ENCODE measurements at regions not wholly inside any gene's neighbourhood (a gene's known extent, or its start where the extent isn't known, plus 50 kb on each side); places are given as distances from the start of the nearest gene placed in this dataset.

GRCh38 chr11:106400949-106401570 is 323.6 kb downstream of the AASDHPPT start:
- Mint-ChIP-seq H3K9me3 (peaks cover 3% of the 10 kb centered on the region), H3K27ac (no peak overlapping the region), H3K27me3 (no peaks in the 10 kb centered on the region), H3K4me3 (no peak overlapping the region), H3K4me1 (ENCODE audit: low read depth) (no peaks in the 10 kb centered on the region), H3K36me3 (ENCODE audit: low read depth) (no peaks in the 10 kb centered on the region)
- TF ChIP-seq CTCF (IDR thresholded peaks at IDR 0.05): no peak
- intact Hi-C loops (cut with micrococcal nuclease): no loop called here
- ATAC-seq (no peak), DNase-seq (no peak)
- ChIA-PET POLR2A (no interaction called here), CTCF (no interaction called here)

GRCh38 chr11:106403751-106404150 is 326.3 kb downstream of the AASDHPPT start:
- no peak for DNase-seq
- ATAC-seq: no peak
- no peak for TF ChIP-seq CTCF (IDR thresholded peaks at IDR 0.05)
- POLR2A ChIA-PET: no interaction called here
- Mint-ChIP-seq H3K36me3 (ENCODE audit: low read depth) (no peaks in the 10 kb centered on the region), H3K27me3 (no peaks in the 10 kb centered on the region), H3K4me1 (ENCODE audit: low read depth) (no peaks in the 10 kb centered on the region), H3K27ac (no peak overlapping the region), H3K4me3 (no peak overlapping the region), H3K9me3 (peaks cover 3% of the 10 kb centered on the region)
- intact Hi-C loops (cut with micrococcal nuclease): no loop called here
- CTCF ChIA-PET: no interaction called here

GRCh38 chr11:106409222-106409621 is 331.8 kb downstream of the AASDHPPT start:
- CTCF ChIA-PET: no interaction called here
- peaks cover 3% of the 10 kb centered on the region for H3K9me3 Mint-ChIP-seq
- TF ChIP-seq CTCF (IDR thresholded peaks at IDR 0.05): no peak
- POLR2A ChIA-PET: no interaction called here
- no peak overlapping the region for H3K4me3 Mint-ChIP-seq
- DNase-seq (no peak), ATAC-seq (no peak)
- no peak overlapping the region for H3K27ac Mint-ChIP-seq
- no peaks in the 10 kb centered on the region for H3K36me3 Mint-ChIP-seq (ENCODE audit: low read depth)
- intact Hi-C loops (cut with micrococcal nuclease): no loop called here
- no peaks in the 10 kb centered on the region for H3K27me3 Mint-ChIP-seq
- H3K4me1 Mint-ChIP-seq (ENCODE audit: low read depth): no peaks in the 10 kb centered on the region

GRCh38 chr11:106409671-106410070 is 332.2 kb downstream of the AASDHPPT start:
- H3K27ac Mint-ChIP-seq: no peak overlapping the region
- intact Hi-C loops (cut with micrococcal nuclease): no loop called here
- no peak for ATAC-seq
- H3K27me3 Mint-ChIP-seq: no peaks in the 10 kb centered on the region
- no peaks in the 10 kb centered on the region for H3K4me1 Mint-ChIP-seq (ENCODE audit: low read depth)
- H3K4me3 Mint-ChIP-seq: no peak overlapping the region
- DNase-seq: no peak
- CTCF ChIA-PET: no interaction called here
- POLR2A ChIA-PET: no interaction called here
- no peaks in the 10 kb centered on the region for H3K36me3 Mint-ChIP-seq (ENCODE audit: low read depth)
- TF ChIP-seq CTCF (IDR thresholded peaks at IDR 0.05): no peak
- H3K9me3 Mint-ChIP-seq: no peaks in the 10 kb centered on the region

GRCh38 chr11:106410902-106411301 is 333.4 kb downstream of the AASDHPPT start:
- TF ChIP-seq CTCF (IDR thresholded peaks at IDR 0.05): no peak

More at GRCh38 chr11:106410902-106411301, 333.4 kb downstream of the AASDHPPT start:
- Mint-ChIP-seq H3K4me1 (ENCODE audit: low read depth) (no peaks in the 10 kb centered on the region), H3K27ac (no peak overlapping the region), H3K4me3 (no peak overlapping the region), H3K27me3 (no peaks in the 10 kb centered on the region), H3K36me3 (ENCODE audit: low read depth) (no peaks in the 10 kb centered on the region), H3K9me3 (no peaks in the 10 kb centered on the region)
- DNase-seq (no peak), ATAC-seq (no peak)
- intact Hi-C loops (cut with micrococcal nuclease): no loop called here
- ChIA-PET CTCF (no interaction called here), POLR2A (no interaction called here)

Measured in activated CD8-positive, alpha-beta T cell treated with anti-CD3 and anti-CD28 coated beads for 36 hours (primary cell).